Activated naive CD8-positive, alpha-beta T cell treated with anti-CD3 and anti-CD28 coated beads, Interleukin-2, amount 50 U/mL, for 24 hours (primary cell): ENCODE measurements at regions not wholly inside any gene's neighbourhood (a gene's known extent, or its start where the extent isn't known, plus 50 kb on each side); places are given as distances from the start of the nearest gene placed in this dataset.

Experiments
- ATAC-seq: fragments of 150-1000 bp; cut with Tn5 transposase; one replicate; pipeline ENCODE4 v1.10.0; 2021
- DNase-seq: peaks from one replicate; pipeline ENCODE4 v3.0.0; 2021
- H3K27ac Mint-ChIP-seq: one replicate; pipeline ENCODE4 v1.8.0; 2021; ENCODE audit warnings: mild to moderate bottlenecking, mixed read lengths
- H3K27me3 Mint-ChIP-seq: one replicate; pipeline ENCODE4 v1.8.0; 2021; ENCODE audit warnings: mixed read lengths
- H3K36me3 Mint-ChIP-seq: one replicate; pipeline ENCODE4 v1.8.0; 2021; ENCODE audit warnings: low read depth, mixed read lengths
- H3K4me1 Mint-ChIP-seq: one replicate; pipeline ENCODE4 v1.8.0; 2021; ENCODE audit warnings: mixed read lengths
- H3K4me3 Mint-ChIP-seq: one replicate; pipeline ENCODE4 v1.8.0; 2021; ENCODE audit warnings: mild to moderate bottlenecking, moderate library complexity, mixed read lengths
- H3K9me3 Mint-ChIP-seq: one replicate; pipeline ENCODE4 v1.8.0; 2021; ENCODE audit warnings: mixed read lengths

- Mint-ChIP-seq H3K27ac (peak overlapping the region; percentile 64), H3K4me3 (no peak overlapping the region), H3K27me3 (no peaks in the 10 kb centered on the region), H3K36me3 (peaks cover 3% of the 10 kb centered on the region), H3K9me3 (peaks cover 12% of the 10 kb centered on the region), H3K4me1 (peaks cover 48% of the 10 kb centered on the region)
- ATAC-seq (peak; percentile 6), DNase-seq (no peak)
Observed at GRCh38 chr15:91472316-91472756, 372.3 kb downstream of the SV2B start.

- peaks cover 3% of the 10 kb centered on the region for H3K36me3 Mint-ChIP-seq
- ATAC-seq (no peak), DNase-seq (no peak)
- no peaks in the 10 kb centered on the region for H3K27me3 Mint-ChIP-seq
- peaks cover 44% of the 10 kb centered on the region for H3K4me1 Mint-ChIP-seq
- no peak overlapping the region for H3K27ac Mint-ChIP-seq
- H3K9me3 Mint-ChIP-seq, result peaks cover 12% of the 10 kb centered on the region
- no peak overlapping the region for H3K4me3 Mint-ChIP-seq
Observed at GRCh38 chr15:91473894-91474545, 374.0 kb downstream of the SV2B start.

- Mint-ChIP-seq H3K27me3 (no peaks in the 10 kb centered on the region), H3K4me3 (no peak overlapping the region), H3K36me3 (no peaks in the 10 kb centered on the region), H3K9me3 (peaks cover 4% of the 10 kb centered on the region), H3K4me1 (peaks cover 26% of the 10 kb centered on the region), H3K27ac (no peak overlapping the region)
- no peak for DNase-seq
- no peak for ATAC-seq
Observed at GRCh38 chr15:91476861-91477260, 376.6 kb upstream of the SLCO3A1 start.

GRCh38 chr15:91478717-91479191 lies 374.8 kb upstream of the SLCO3A1 start:
- H3K27ac Mint-ChIP-seq, result no peak overlapping the region
- no peak overlapping the region for H3K4me3 Mint-ChIP-seq
- DNase-seq (no peak), ATAC-seq (no peak)
- H3K4me1 Mint-ChIP-seq, result peaks cover 28% of the 10 kb centered on the region
- H3K9me3 Mint-ChIP-seq, result peaks cover 4% of the 10 kb centered on the region
- H3K27me3 Mint-ChIP-seq, result no peaks in the 10 kb centered on the region
- no peaks in the 10 kb centered on the region for H3K36me3 Mint-ChIP-seq

- no peak for ATAC-seq
- H3K4me1 Mint-ChIP-seq, result peaks cover 35% of the 10 kb centered on the region
- H3K4me3 Mint-ChIP-seq, result no peak overlapping the region
- DNase-seq, result no peak
- H3K36me3 Mint-ChIP-seq, result no peaks in the 10 kb centered on the region
- H3K27ac Mint-ChIP-seq, result no peak overlapping the region
- H3K9me3 Mint-ChIP-seq, result peaks cover 4% of the 10 kb centered on the region
- no peaks in the 10 kb centered on the region for H3K27me3 Mint-ChIP-seq
Observed at GRCh38 chr15:91480426-91480825, 373.1 kb upstream of the SLCO3A1 start.

GRCh38 chr15:91482799-91483198 lies 370.7 kb upstream of the SLCO3A1 start:
- ATAC-seq, result no peak
- Mint-ChIP-seq H3K27me3 (no peaks in the 10 kb centered on the region), H3K4me3 (no peak overlapping the region)

GRCh38 chr15:91484141-91484540 lies 369.4 kb upstream of the SLCO3A1 start:
- H3K9me3 Mint-ChIP-seq, result no peaks in the 10 kb centered on the region
- H3K27me3 Mint-ChIP-seq, result no peaks in the 10 kb centered on the region
- H3K4me1 Mint-ChIP-seq, result peaks cover 27% of the 10 kb centered on the region
- no peak overlapping the region for H3K27ac Mint-ChIP-seq
- no peaks in the 10 kb centered on the region for H3K36me3 Mint-ChIP-seq
- DNase-seq (no peak), ATAC-seq (no peak)
- H3K4me3 Mint-ChIP-seq, result no peak overlapping the region

More at GRCh38 chr15:91482799-91483198, 370.7 kb upstream of the SLCO3A1 start:
- Mint-ChIP-seq H3K36me3 (no peaks in the 10 kb centered on the region), H3K9me3 (no peaks in the 10 kb centered on the region), H3K4me1 (peaks cover 35% of the 10 kb centered on the region), H3K27ac (no peak overlapping the region)
- no peak for DNase-seq

- no peak for DNase-seq
- Mint-ChIP-seq H3K27ac (no peak overlapping the region), H3K27me3 (no peaks in the 10 kb centered on the region), H3K4me1 (peaks cover 10% of the 10 kb centered on the region), H3K36me3 (no peaks in the 10 kb centered on the region), H3K9me3 (no peaks in the 10 kb centered on the region), H3K4me3 (no peak overlapping the region)
- no peak for ATAC-seq
Observed at GRCh38 chr15:91488452-91488851, 365.1 kb upstream of the SLCO3A1 start.

- no peak for ATAC-seq
- Mint-ChIP-seq H3K27me3 (no peaks in the 10 kb centered on the region), H3K4me1 (no peaks in the 10 kb centered on the region), H3K9me3 (no peaks in the 10 kb centered on the region), H3K27ac (no peak overlapping the region), H3K4me3 (no peak overlapping the region), H3K36me3 (no peaks in the 10 kb centered on the region)
- no peak for DNase-seq
Observed at GRCh38 chr15:91490211-91490610, 363.3 kb upstream of the SLCO3A1 start.

GRCh38 chr15:91491101-91491950 lies 362.2 kb upstream of the SLCO3A1 start:
- Mint-ChIP-seq H3K36me3 (no peaks in the 10 kb centered on the region), H3K4me1 (no peaks in the 10 kb centered on the region), H3K27ac (no peak overlapping the region), H3K9me3 (no peaks in the 10 kb centered on the region), H3K27me3 (no peaks in the 10 kb centered on the region), H3K4me3 (no peak overlapping the region)
- ATAC-seq, result no peak
- no peak for DNase-seq

- no peaks in the 10 kb centered on the region for H3K9me3 Mint-ChIP-seq
- no peak overlapping the region for H3K27ac Mint-ChIP-seq
- ATAC-seq, result no peak
- no peaks in the 10 kb centered on the region for H3K4me1 Mint-ChIP-seq
- H3K36me3 Mint-ChIP-seq, result no peaks in the 10 kb centered on the region
- no peak overlapping the region for H3K4me3 Mint-ChIP-seq
- DNase-seq, result no peak
- no peaks in the 10 kb centered on the region for H3K27me3 Mint-ChIP-seq
Observed at GRCh38 chr15:91496754-91497691, 356.5 kb upstream of the SLCO3A1 start.

- ATAC-seq, result no peak
- no peaks in the 10 kb centered on the region for H3K4me1 Mint-ChIP-seq
- H3K27ac Mint-ChIP-seq, result no peak overlapping the region
- H3K9me3 Mint-ChIP-seq, result no peaks in the 10 kb centered on the region
- no peak for DNase-seq
- H3K36me3 Mint-ChIP-seq, result no peaks in the 10 kb centered on the region
- no peaks in the 10 kb centered on the region for H3K27me3 Mint-ChIP-seq
- H3K4me3 Mint-ChIP-seq, result no peak overlapping the region
Observed at GRCh38 chr15:91498046-91498748, 355.3 kb upstream of the SLCO3A1 start.

- ATAC-seq (no peak), DNase-seq (no peak)
- Mint-ChIP-seq H3K36me3 (no peaks in the 10 kb centered on the region), H3K9me3 (no peaks in the 10 kb centered on the region), H3K27ac (no peak overlapping the region), H3K4me3 (no peak overlapping the region), H3K4me1 (no peaks in the 10 kb centered on the region), H3K27me3 (no peaks in the 10 kb centered on the region)
Observed at GRCh38 chr15:91498749-91499062, 354.8 kb upstream of the SLCO3A1 start.

GRCh38 chr15:91499774-91500383 lies 353.6 kb upstream of the SLCO3A1 start:
- Mint-ChIP-seq H3K4me1 (no peaks in the 10 kb centered on the region), H3K36me3 (no peaks in the 10 kb centered on the region), H3K9me3 (no peaks in the 10 kb centered on the region), H3K27me3 (no peaks in the 10 kb centered on the region), H3K27ac (no peak overlapping the region), H3K4me3 (no peak overlapping the region)
- no peak for ATAC-seq
- no peak for DNase-seq
